Hematopoietic multipotent progenitor cell treated with erythropoietin and hydrocortisone succinate and interleukin-3 and kit ligand, for 8 days (in vitro differentiated cells): ENCODE measurements at regions not wholly inside any gene's neighbourhood (a gene's known extent, or its start where the extent isn't known, plus 50 kb on each side); places are given as distances from the start of the nearest gene placed in this dataset.
A peak's percentile ranks its signal among the peaks of the same experiment; 100 is the strongest.

Source experiments
- DNase-seq: peaks from one replicate; pipeline ENCODE4 v3.0.0-alpha.2; 2015

DNA sequence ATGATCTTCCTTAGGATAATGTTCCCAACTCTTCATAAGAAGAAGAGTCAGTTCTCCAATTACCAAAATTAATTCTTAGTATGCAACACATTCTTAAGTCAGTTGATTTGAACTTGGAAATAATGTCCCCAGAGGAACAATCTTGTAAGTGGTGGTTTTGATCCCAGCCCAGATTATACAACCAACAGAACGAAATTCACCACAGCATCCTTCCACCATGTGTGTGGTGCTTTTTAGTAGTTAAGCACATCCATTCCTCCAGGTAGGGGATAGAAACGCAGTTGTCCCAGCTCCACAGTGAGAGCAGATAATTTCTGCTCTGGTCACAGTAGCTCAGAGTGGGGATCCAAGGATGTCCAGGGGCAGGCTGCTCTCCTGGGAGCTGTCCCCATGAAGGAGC, 161.7 kb upstream of the SLC39A10 start:
- DNase-seq: no peak

DNA sequence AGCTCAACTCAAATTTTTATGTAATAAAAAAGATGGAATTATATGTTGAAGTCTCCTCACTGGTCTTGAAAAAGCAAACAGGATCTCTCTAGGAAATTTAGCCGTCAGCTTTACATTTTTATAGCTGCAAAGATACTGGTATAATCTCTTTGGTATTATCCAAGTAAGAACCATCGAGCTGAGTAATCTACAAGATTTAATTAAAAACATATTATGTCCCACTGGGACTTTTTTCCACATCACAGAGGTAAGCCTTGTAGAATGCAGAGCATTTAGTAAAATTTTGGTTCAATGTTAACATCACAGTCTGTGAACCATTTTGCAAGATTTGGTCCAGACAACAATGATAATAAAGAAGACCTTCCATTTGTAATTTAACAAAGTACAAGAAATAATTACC, 162.6 kb upstream of the SLC39A10 start:
- DNase-seq: no peak

DNA sequence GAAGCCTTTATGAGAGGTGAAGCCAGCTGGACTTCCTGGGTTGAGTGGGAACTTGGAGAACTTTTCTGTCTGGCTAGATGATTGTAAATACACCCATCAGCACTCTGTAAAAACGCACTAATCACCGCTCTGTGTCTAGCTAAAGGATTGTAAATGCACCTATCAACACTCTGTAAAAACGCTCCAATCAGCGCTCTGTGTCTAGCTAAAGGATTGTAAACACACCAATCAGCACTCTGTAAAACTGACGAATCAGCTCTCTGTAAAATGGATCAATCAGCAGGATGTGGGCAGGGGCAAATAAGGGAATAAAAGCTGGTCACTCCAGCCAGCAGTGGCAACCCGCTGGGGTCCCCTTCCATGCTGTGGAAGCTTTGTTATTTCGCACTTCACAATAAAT, 163.6 kb upstream of the SLC39A10 start:
- no peak for DNase-seq

DNA sequence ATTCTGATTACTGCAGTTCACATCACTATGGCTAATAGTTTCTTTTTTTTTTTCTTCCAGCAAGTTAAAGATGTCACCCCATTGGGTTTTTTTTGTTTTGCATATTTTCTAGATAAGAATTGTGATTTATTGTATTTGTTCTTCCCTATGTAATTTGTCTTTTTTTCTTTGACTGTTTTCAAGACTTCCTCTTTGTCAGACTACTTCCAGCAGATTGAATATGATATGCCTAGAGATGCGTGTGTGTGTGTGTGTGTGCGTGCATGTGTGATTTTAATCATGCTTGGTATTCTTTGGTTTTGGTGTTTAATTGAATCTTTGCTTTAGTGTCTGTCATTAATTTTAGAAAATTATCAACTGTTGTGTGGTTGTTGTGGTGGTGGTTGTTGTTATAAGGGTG, 166.7 kb upstream of the SLC39A10 start:
- DNase-seq: no peak

DNA sequence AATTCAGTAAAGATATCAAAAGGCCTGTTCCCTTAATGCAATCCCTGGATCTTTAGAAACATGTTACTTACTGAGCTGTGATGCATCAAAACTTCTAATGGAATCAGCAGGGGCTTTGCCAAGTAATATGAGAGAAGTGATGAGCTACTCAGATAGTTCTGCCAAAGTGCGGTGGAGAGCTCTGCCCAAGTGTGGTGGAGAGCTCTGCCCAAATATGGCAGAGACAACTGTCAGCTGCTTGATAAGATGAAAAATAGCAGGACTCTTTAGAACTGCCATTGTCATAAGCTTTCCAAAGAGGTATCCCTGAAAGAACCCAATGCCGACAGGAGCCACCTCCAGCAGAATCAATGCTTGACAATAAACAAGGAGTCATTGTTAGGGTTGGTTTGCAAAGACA, 167.9 kb upstream of the SLC39A10 start:
- DNase-seq: peak; percentile 73

DNA sequence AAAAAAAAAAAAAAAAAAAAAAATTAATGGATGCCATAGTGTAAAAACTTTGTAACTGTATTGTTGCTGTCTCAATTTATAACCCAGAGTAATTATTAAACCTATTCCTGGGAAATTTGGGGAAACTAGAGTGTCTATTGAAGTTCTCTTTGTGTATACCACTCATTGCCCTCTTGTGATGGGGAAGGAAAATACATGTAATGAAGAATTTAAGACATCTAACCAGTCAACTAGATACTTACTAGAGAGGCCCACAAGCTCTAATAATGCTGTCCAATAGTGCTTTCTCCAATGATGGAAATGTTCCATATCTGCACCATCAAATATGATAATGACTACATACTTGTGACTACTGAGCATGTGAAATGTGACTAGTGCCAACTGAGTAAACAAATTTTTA, 168.5 kb upstream of the SLC39A10 start:
- DNase-seq: peak; percentile 35

DNA sequence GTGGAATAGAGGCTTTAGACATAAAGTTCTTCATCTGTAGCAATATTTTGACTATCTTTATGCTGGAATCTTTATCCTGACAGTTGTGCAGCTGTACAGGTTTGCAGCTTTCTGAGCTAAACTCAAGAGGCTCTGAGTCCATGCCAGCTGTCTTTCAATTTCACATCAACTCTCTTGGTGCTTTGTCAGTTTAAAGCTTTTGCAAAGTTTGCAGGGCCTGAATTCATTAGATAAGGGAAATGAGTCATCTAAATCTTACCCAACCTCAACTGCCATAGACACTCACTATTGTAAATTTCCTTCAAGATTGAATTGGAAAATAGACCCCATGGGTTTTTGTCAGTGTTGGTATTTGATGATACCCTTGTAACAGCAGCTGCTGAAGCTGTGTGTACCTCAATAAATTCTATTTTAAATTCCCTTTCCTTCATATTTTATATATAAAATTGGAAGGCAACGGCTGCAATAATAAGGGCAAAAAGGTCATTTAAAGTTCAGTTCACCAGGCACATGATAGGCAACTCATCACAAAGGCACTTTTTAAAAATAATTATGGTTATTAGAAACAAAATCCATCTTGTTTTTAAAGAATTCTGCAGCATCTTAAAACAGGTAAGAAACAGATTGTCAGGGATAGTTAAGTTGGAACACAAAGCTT, 169.9 kb upstream of the SLC39A10 start:
- peak; percentile 96 for DNase-seq

- no peak for DNase-seq
These were observed 170.5 kb upstream of the SLC39A10 start for GRCh38 chr2:195486520-195486919.

DNA sequence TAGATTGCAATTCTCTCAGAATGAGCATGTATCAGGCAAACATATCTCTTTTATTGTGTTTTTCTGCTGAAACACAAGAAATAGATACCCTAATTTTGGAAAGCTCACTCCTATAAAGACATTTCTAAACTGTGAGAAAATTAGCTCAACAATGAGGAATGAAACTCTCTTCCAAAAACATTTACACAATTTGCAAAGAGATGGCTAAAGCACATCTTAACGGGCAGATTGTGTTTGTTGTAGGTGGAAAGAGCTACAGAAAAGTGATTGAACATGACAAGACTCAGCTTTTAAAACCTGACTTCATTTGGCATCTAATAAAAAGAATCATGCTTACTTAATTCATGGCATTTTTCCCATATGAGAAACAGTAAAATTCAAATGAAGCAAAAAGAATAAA, 175.0 kb upstream of the SLC39A10 start:
- DNase-seq: no peak

GRCh38 chr2:195480121-195480520, 176.9 kb upstream of the SLC39A10 start:
- no peak for DNase-seq

GRCh38 chr2:195479407-195479806, 177.6 kb upstream of the SLC39A10 start:
- no peak for DNase-seq

DNA sequence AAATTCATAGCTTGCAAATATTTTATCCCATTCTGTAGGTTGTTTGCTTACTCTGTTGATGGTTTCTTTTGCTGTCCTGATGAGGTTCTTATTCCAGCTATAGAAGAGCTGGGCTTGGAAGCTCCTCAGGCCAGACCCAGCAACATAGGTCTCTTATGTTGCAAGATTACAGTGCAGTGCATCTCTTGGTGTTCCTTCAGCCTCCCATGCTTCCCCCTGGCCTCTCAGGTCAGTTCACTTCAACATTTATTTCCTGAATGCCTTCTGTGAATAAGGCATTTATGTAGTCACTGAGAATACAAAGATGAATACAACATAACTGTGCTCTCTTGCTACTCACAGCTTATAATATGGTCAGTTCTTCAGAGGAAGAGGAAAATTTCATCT, 179.0 kb upstream of the SLC39A10 start:
- no peak for DNase-seq

GRCh38 chr2:195477248-195477995, 179.6 kb upstream of the SLC39A10 start:
- DNase-seq: no peak

- DNase-seq: no peak
These were observed 181.7 kb upstream of the SLC39A10 start for GRCh38 chr2:195475336-195475735.

DNA sequence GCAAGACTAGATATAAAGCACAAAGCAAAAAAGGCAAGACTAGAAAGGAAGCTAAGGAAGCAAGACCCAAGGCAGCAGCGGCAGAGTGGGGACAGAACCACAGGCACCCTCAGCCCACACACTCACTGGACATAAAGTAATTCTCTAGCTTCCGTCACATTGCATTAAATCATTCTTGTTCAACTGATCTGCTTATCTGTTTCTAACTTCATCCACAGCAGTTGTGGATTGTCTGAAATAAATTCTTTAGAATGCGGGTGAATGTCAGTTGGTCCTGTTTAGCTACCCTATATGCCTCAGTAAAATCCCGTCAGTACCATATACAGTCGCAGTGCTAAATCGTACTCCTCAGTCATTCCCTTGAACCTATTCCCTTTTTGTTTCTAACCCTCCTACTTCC, 183.2 kb upstream of the SLC39A10 start:
- no peak for DNase-seq

DNA sequence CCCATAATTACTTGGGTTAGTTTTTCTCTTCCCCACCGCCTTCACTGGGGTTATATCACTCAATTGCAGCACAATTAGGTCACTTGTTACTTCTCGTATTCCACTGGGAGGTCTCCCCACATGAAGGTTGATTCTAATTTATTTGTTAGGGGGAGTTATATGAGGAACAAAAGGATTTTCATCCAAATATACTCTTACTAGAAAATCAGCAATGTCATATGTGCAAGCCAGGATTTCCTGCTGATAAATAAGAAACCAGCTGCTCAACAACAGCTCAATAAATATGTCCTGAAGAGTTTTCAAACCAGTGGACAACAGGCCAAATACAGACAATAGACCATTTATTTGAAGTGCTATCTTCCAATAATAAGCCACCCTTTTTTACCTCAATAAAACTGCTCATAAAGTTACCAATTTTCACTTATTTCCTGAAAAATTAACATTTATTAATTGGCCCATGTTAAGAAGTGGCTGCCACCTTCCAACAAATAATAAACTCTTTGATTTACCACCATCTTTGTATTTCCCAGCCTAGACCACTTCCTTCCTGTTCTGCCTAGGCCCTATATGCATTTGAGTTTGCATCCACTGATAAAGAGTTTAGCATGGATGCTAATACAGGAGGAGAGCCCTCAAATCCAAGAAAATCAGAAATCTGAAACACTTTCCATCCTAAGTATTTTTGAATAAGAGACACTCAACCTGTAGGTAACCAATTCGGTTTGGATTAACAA, 184.4 kb upstream of the SLC39A10 start:
- DNase-seq: no peak

- DNase-seq: no peak
These were observed 185.2 kb upstream of the SLC39A10 start for GRCh38 chr2:195471807-195472206.

DNA sequence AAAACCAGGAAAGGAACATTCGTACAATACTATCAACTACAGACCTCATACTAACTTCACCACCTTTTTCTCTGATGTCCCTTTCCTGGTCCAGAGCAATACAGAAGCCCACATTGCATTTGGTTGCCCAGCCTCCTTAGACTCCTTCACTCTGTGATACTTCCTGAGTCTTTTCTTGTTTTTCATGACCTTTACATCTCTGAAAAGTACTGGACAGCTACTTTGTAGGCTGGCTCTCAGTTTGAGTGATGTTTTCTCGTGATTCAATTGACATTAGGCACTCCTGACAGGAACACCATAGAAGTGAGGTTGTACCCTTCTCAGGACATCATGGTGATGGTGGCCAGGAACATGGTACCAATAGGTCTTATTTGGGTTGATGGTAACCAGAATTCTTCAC, 185.9 kb upstream of the SLC39A10 start:
- DNase-seq: no peak

- DNase-seq: no peak
These were observed 186.4 kb upstream of the SLC39A10 start for GRCh38 chr2:195470622-195471021.

DNA sequence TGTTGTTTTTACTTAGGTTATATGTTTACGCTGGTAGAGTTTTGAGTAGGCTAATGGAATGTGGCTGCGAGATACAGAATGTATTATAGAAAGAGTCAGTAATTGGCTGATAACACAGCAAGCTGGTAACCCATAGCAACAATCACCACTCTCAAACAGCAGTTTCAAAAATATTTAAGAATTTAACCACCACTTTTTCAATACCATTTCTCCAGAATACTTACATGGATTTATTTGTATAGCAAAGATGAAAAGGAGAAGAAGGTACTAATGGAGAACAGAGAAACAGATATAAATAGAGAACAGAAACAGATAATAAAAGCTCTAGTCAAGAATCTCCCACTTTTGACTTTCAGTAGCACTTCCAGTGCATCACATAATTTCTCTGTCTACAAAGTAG, 188.3 kb upstream of the SLC39A10 start:
- no peak for DNase-seq

GRCh38 chr2:195466427-195466826, 190.6 kb upstream of the SLC39A10 start:
- DNase-seq: no peak

- no peak for DNase-seq
These were observed 196.0 kb upstream of the SLC39A10 start for GRCh38 chr2:195461010-195461409.

- DNase-seq: no peak
These were observed 198.1 kb upstream of the SLC39A10 start for GRCh38 chr2:195458936-195459335.

- DNase-seq: no peak
These were observed 199.2 kb upstream of the SLC39A10 start for GRCh38 chr2:195457873-195458272.
